Smooth muscle cell (in vitro differentiated cells): ENCODE measurements at regions not wholly inside any gene's neighbourhood (a gene's known extent, or its start where the extent isn't known, plus 50 kb on each side); places are given as distances from the start of the nearest gene placed in this dataset.

Experiments used
- DNase-seq: peaks from one replicate; lab custom pipeline; 2025; ENCODE audit not compliant: unreplicated experiment; lab: John Stamatoyannopoulos, UW
- H2AFZ ChIP-seq: fragments of 200-600 bp; sonication (generic); 2 replicates; pipeline ENCODE4 v1.6.0; 2016; ENCODE audit warnings: antibody characterized with exemption, low read depth, mild to moderate bottlenecking
- H3F3A ChIP-seq: fragments of 200-600 bp; sonication (generic); 2 replicates; pipeline ENCODE4 v1.6.0; 2017; ENCODE audit warnings: antibody characterized with exemption, low read depth
- H3K27ac ChIP-seq: fragments of 200-600 bp; sonication (generic); 2 replicates; pipeline ENCODE4 v1.5.1; 2016; ENCODE audit warnings: low read depth, mild to moderate bottlenecking
- H3K27me3 ChIP-seq: fragments of 200-600 bp; sonication (generic); 2 replicates; pipeline ENCODE4 v1.6.1; 2016; ENCODE audit warnings: low read depth, mild to moderate bottlenecking
- H3K36me3 ChIP-seq: fragments of 200-600 bp; sonication (generic); 2 replicates; pipeline ENCODE4 v1.5.1; 2016; ENCODE audit warnings: low read depth
- H3K4me1 ChIP-seq: fragments of 200-600 bp; sonication (generic); 2 replicates; pipeline ENCODE4 v1.5.1; 2016; ENCODE audit warnings: low read depth
- H3K4me2 ChIP-seq: fragments of 200-600 bp; sonication (generic); 2 replicates; pipeline ENCODE4 v1.6.0; 2016; ENCODE audit warnings: mild to moderate bottlenecking
- H3K4me3 ChIP-seq: fragments of 200-600 bp; sonication (generic); 2 replicates; pipeline ENCODE4 v1.5.1; 2016; ENCODE audit warnings: mild to moderate bottlenecking
- H3K79me2 ChIP-seq: fragments of 200-600 bp; sonication (generic); 2 replicates; pipeline ENCODE4 v1.6.0; 2016; ENCODE audit warnings: low read depth, mild to moderate bottlenecking
- H3K9ac ChIP-seq: fragments of 200-600 bp; sonication (generic); 2 replicates; pipeline ENCODE4 v1.6.0; 2016; ENCODE audit warnings: low read depth
- H3K9me3 ChIP-seq: fragments of 200-600 bp; sonication (generic); replicated peaks from 2 replicates; pipeline ENCODE4 v1.5.1; 2016; ENCODE audit warnings: low read depth
- H4K20me1 ChIP-seq: fragments of 200-600 bp; sonication (generic); 2 replicates; pipeline ENCODE4 v1.6.0; 2016; ENCODE audit warnings: low read depth
- CTCF ChIP-seq: fragments of 200-600 bp; sonication (generic); IDR thresholded peaks from 2 replicates; pipeline ENCODE4 v1.5.1; 2017; ENCODE audit warnings: borderline replicate concordance, mild to moderate bottlenecking, antibody characterized with exemption; ENCODE audit not compliant: insufficient read depth, poor library complexity, severe bottlenecking
- WGBS: methylation state at CpG from one replicate; pipeline ENCODE4 v1.1.7; 2016; ENCODE audit warnings: low lambda C conversion rate; 5-methylcytosine and 5-hydroxymethylcytosine counted together

DNA sequence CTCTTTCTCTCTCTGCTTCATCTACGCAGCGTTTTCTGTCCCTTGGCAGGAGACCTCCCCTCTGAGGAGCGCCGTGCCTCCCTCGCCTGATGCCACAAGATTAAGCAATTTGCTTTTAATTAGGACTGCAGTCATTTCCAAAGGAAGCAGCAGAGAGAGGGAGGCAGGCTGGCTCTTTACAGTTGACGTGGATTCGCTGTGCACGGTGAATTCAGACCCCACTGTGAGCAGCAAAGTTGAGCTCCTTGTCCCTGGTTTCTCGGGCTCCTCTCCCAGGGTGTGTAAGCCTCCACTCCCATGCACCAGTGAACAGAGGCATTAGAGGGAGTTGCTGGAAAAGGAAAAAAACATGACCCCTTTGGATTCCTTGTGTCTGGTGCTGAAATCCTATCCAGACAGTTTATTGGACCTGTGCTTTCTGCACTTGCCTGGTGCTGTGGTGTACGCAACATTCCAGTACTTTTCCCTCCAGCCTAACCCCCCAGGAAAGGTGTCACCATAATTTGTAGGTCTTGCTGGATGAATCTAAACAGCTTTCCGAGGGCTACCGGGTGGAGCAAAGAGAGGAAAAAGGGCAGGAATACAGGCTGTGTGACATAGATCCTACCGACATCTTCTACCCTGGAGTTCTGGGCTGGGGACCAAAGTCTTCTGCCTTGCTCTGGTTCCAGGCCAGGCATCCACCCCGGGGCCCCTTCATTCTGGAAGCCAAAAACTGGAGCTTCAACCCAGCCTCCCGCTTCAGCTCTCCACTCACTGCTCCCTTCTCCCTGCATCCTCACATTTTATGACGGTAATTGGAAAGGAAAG lies 171.0 kb downstream of the MAF start:
- H3K9ac ChIP-seq: no peak overlapping the region
- no peak for DNase-seq
- H3K4me3 ChIP-seq: no peak overlapping the region
- H3K27ac ChIP-seq: no peak overlapping the region
- peaks cover 18% of the 10 kb centered on the region for H3K27me3 ChIP-seq
- no peak overlapping the region for H2AFZ ChIP-seq
- no peak for TF ChIP-seq CTCF
- no peaks in the 10 kb centered on the region for H3K4me1 ChIP-seq
- no peaks in the 10 kb centered on the region for H3F3A ChIP-seq
- H3K4me2 ChIP-seq: no peak overlapping the region
- no peaks in the 10 kb centered on the region for H3K79me2 ChIP-seq
- H3K9me3 ChIP-seq: no peaks in the 10 kb centered on the region
- H4K20me1 ChIP-seq: no peaks in the 10 kb centered on the region
- H3K36me3 ChIP-seq: no peaks in the 10 kb centered on the region
- WGBS: 73% methylated on average over 16 of the region's 16 CpGs

DNA sequence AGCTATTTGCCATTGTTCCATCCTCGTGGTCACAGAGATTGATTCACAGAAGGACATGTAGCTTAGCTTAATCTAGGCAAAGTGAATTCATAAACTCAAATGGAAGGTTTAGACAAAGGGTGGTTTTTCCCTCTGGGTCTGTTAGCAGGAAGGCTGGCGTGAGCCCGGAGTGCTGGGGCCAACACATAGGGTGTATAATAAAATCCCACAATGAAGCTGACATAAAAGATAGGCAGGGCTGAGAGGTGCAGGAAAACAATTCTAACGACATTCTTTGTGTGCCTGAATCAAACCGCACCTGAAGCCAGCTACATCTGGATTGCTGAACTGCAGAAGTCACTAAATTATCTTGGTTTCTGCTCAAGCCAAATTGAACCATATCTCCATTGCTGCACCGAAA lies 173.9 kb downstream of the MAF start:
- Histone ChIP-seq H3K27ac (no peak overlapping the region), H3K9ac (no peak overlapping the region), H4K20me1 (no peaks in the 10 kb centered on the region), H3K4me2 (no peak overlapping the region), H3K79me2 (no peaks in the 10 kb centered on the region), H3F3A (no peaks in the 10 kb centered on the region), H3K9me3 (no peaks in the 10 kb centered on the region), H3K36me3 (no peaks in the 10 kb centered on the region), H3K4me1 (no peaks in the 10 kb centered on the region), H3K4me3 (no peak overlapping the region), H2AFZ (no peak overlapping the region), H3K27me3 (peaks cover 18% of the 10 kb centered on the region)
- DNase-seq: no peak
- WGBS: 93% methylated on average over 6 of the region's 6 CpGs
- TF ChIP-seq CTCF: no peak

GRCh38 chr16:79422064-79422463 lies 178.5 kb downstream of the MAF start:
- Histone ChIP-seq H3K36me3 (no peaks in the 10 kb centered on the region), H3K9ac (no peak overlapping the region), H3K9me3 (no peaks in the 10 kb centered on the region), H4K20me1 (no peaks in the 10 kb centered on the region), H3K27me3 (peaks cover 3% of the 10 kb centered on the region), H3K4me2 (no peak overlapping the region), H3K4me1 (no peaks in the 10 kb centered on the region), H3K4me3 (no peak overlapping the region), H3K27ac (no peak overlapping the region), H3F3A (no peaks in the 10 kb centered on the region), H3K79me2 (no peaks in the 10 kb centered on the region), H2AFZ (no peak overlapping the region)
- 91% methylated on average over 7 of the region's 7 CpGs for WGBS
- no peak for TF ChIP-seq CTCF
- DNase-seq: no peak

DNA sequence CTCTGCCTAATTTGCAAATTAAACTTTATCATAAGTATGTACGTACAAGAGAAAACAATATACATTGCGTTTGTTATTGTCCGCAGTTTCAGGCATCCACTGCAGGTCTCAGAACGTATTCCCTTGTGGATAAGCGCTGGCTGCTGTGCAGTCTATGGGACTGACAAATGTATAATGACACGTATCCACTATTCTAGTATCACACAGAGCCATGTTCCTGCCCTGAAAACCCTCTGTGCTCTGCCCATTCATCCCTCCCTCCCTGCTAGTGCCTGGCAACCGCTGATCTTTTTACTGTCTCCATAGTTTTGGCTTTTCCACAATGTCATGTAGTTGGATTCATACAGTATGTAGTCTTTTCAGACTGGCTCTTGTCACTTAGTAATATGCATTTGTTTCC lies 179.4 kb downstream of the MAF start:
- Histone ChIP-seq H3K27ac (no peak overlapping the region), H3K27me3 (peaks cover 6% of the 10 kb centered on the region), H3K9me3 (no peaks in the 10 kb centered on the region), H3K36me3 (no peaks in the 10 kb centered on the region), H3K4me2 (no peak overlapping the region), H3K9ac (no peak overlapping the region), H3K79me2 (no peaks in the 10 kb centered on the region), H3K4me3 (no peak overlapping the region), H2AFZ (no peak overlapping the region), H4K20me1 (no peaks in the 10 kb centered on the region), H3K4me1 (no peaks in the 10 kb centered on the region), H3F3A (no peaks in the 10 kb centered on the region)
- 91% methylated on average over 7 of the region's 7 CpGs for WGBS
- TF ChIP-seq CTCF: no peak
- DNase-seq: no peak
